ENCODE measurements at regions not wholly inside any gene's neighbourhood (a gene's known extent, or its start where the extent isn't known, plus 50 kb on each side); places are given as distances from the start of the nearest gene placed in this dataset.

DNA sequence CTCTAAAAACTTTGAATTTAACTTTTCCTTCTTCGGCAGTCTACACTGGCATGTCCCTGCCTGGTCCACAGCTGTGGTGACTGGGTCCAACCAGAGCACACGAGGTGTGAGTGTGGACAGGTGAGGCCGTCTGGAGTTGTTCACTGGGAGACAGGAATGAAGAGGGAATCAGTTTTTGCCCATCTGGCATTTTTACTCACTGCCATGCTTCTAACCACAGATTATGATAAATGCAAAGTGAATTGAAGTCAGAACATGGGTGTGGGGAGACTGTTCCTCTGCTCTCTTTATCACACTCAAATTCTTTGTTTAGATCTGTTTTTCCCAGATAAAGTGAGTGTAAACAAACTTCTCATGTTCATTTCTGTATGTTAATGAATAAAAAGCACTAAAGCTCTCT is 54.7 kb upstream of the PIEZO2 start:
- Histone ChIP-seq H3K27me3 (ENCODE audit: control insufficient read depth, insufficient read depth, low read length) (no peaks in the 10 kb centered on the region), H3K4me3 (ENCODE audit: low read depth, low read length) (no peak overlapping the region), H3K36me3 (ENCODE audit: control insufficient read depth, insufficient read depth, low read length) (no peaks in the 10 kb centered on the region), H3K9ac (ENCODE audit: low read depth, low read length) (no peak overlapping the region), H3K4me1 (ENCODE audit: control insufficient read depth, insufficient read depth, low read length) (no peaks in the 10 kb centered on the region), H3K9me3 (ENCODE audit: control insufficient read depth, insufficient read depth, low read length) (no peaks in the 10 kb centered on the region)

- H3K36me3 ChIP-seq (ENCODE audit: control insufficient read depth, insufficient read depth, low read length) = no peaks in the 10 kb centered on the region
- no peak overlapping the region for H3K9ac ChIP-seq (ENCODE audit: low read depth, low read length)
- H3K9me3 ChIP-seq (ENCODE audit: control insufficient read depth, insufficient read depth, low read length) = no peaks in the 10 kb centered on the region
- H3K4me3 ChIP-seq (ENCODE audit: low read depth, low read length) = no peak overlapping the region
- H3K27me3 ChIP-seq (ENCODE audit: control insufficient read depth, insufficient read depth, low read length) = no peaks in the 10 kb centered on the region
- no peaks in the 10 kb centered on the region for H3K4me1 ChIP-seq (ENCODE audit: control insufficient read depth, insufficient read depth, low read length)
Observed at GRCh38 chr18:11199477-11199876, 50.1 kb upstream of the PIEZO2 start.

All from iPS-15b (cell line).